ENCODE measurements at regions not wholly inside any gene's neighbourhood (a gene's known extent, or its start where the extent isn't known, plus 50 kb on each side); places are given as distances from the start of the nearest gene placed in this dataset.

DNA sequence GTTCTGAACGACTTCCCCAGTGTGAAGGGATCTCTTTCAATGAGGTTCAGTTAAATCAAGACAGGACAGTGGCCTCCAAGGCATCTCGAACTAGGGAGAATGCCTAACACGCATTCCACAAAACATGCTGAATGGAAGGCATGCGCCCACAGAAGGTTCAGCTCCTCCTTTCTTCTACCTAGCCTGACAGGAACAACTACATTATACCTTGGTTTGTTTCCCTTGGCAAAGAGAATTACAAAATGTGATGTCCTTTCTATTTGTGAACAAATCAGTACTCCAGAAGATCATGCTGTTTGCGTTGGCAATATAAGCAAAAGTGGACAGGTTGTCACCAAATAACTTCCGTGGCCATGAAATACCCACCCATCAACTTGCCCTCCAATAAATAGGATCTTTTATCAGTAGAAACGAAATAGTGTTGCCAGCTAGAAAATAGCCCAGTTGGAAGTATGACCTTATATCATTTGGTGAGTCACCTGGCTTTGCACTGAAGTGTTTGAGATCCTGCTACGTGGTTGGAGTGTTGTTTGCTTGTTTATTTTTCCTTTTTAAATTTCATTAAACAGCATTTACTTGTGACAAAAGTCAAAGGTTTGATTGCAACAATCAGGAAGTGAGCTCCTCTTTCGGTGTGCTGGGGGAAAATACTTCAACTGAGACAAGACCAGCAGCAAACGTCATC lies 117.0 kb upstream of the FAM204A start:
- Histone ChIP-seq H4K20me1 (ENCODE audit: low read length) (no peaks in the 10 kb centered on the region), H3K36me3 (ENCODE audit: low read depth, low read length) (no peaks in the 10 kb centered on the region; the same call in 1 of the 2 replicates), H2AFZ (ENCODE audit: low read length) (no peak overlapping the region), H3K27me3 (ENCODE audit: low read length) (peaks cover 78% of the 10 kb centered on the region), H3F3A (ENCODE audit: low read length, unreplicated experiment) (no peaks in the 10 kb centered on the region), H3K4me2 (ENCODE audit: low read length) (no peak overlapping the region), H3K9ac (ENCODE audit: low read length) (no peak overlapping the region), H3K79me2 (ENCODE audit: low read length) (no peaks in the 10 kb centered on the region), H3K9me3 (ENCODE audit: low read length) (no peaks in the 10 kb centered on the region), H3K4me1 (ENCODE audit: insufficient read depth, low read length) (no peaks in the 10 kb centered on the region), H3K9me2 (replicated peaks; ENCODE audit: low read length) (no peaks in the 10 kb centered on the region), H3K27ac (ENCODE audit: low read length) (no peak overlapping the region), H3K4me3 (ENCODE audit: low read length) (no peak overlapping the region)
- CTCF ChIA-PET, result interaction anchor here (0.6 kb wide), 1 partner anchor 1016 kb away, joined by 3 read pairs; no protein-coding TSS in a partner anchor
- POLR2A ChIA-PET (ENCODE audit: unreplicated experiment), result interaction anchor here (0.6 kb wide), 1 partner anchor 104 kb away, joined by 3 read pairs; no protein-coding TSS in a partner anchor
- no peak for ATAC-seq
- intact Hi-C loops (cut with micrococcal nuclease), result loop anchor here (1.0 kb wide), 1 partner anchor 963 kb away; no protein-coding TSS in a partner anchor
- BruUV-seq (replicated peaks), result no TSS peak
- no peak for DNase-seq
- no peak for TF ChIP-seq CTCF (conservative IDR thresholded peaks at IDR 0.05; ENCODE audit: low read depth, low read length)
- no peak for TF ChIP-seq EZH2 (IDR thresholded peaks at IDR 0.05; ENCODE audit: low read length, unreplicated experiment)
- TF ChIP-seq EZH2phosphoT487 (IDR thresholded peaks at IDR 0.05; ENCODE audit: borderline replicate concordance, low read length), result no peak

- Histone ChIP-seq H3K79me2 (ENCODE audit: low read length) (no peaks in the 10 kb centered on the region), H3K4me3 (ENCODE audit: low read length) (no peak overlapping the region), H3K27ac (ENCODE audit: low read length) (no peak overlapping the region), H2AFZ (ENCODE audit: low read length) (no peak overlapping the region), H3K4me2 (ENCODE audit: low read length) (no peak overlapping the region), H3K9me3 (ENCODE audit: low read length) (no peaks in the 10 kb centered on the region), H3K36me3 (ENCODE audit: low read depth, low read length) (no peaks in the 10 kb centered on the region; the same call in 1 of the 2 replicates), H3K9me2 (replicated peaks; ENCODE audit: low read length) (no peaks in the 10 kb centered on the region), H3K4me1 (ENCODE audit: insufficient read depth, low read length) (no peaks in the 10 kb centered on the region), H3F3A (ENCODE audit: low read length, unreplicated experiment) (no peaks in the 10 kb centered on the region), H3K27me3 (ENCODE audit: low read length) (peaks cover 71% of the 10 kb centered on the region), H3K9ac (ENCODE audit: low read length) (no peak overlapping the region), H4K20me1 (ENCODE audit: low read length) (no peaks in the 10 kb centered on the region)
- intact Hi-C loops (cut with micrococcal nuclease), result no loop called here
- ATAC-seq (no peak), DNase-seq (no peak)
- CTCF ChIA-PET, result no interaction called here
- no TSS peak for BruUV-seq (replicated peaks)
- POLR2A ChIA-PET (ENCODE audit: unreplicated experiment), result no interaction called here
- TF ChIP-seq CTCF (conservative IDR thresholded peaks at IDR 0.05; ENCODE audit: low read depth, low read length) (no peak), EZH2phosphoT487 (IDR thresholded peaks at IDR 0.05; ENCODE audit: borderline replicate concordance, low read length) (no peak), EZH2 (IDR thresholded peaks at IDR 0.05; ENCODE audit: low read length, unreplicated experiment) (no peak)
Observed at GRCh38 chr10:118457824-118458428, 115.8 kb upstream of the FAM204A start.

GRCh38 chr10:118455181-118455695 lies 113.1 kb upstream of the FAM204A start:
- no TSS peak for BruUV-seq (replicated peaks)
- CTCF ChIA-PET, result no interaction called here

More at GRCh38 chr10:118455181-118455695, 113.1 kb upstream of the FAM204A start:
- TF ChIP-seq CTCF (conservative IDR thresholded peaks at IDR 0.05; ENCODE audit: low read depth, low read length), result no peak
- TF ChIP-seq EZH2phosphoT487 (IDR thresholded peaks at IDR 0.05; ENCODE audit: borderline replicate concordance, low read length), result no peak
- no peak for TF ChIP-seq EZH2 (IDR thresholded peaks at IDR 0.05; ENCODE audit: low read length, unreplicated experiment)
- no peaks in the 10 kb centered on the region for H3K9me3 ChIP-seq (ENCODE audit: low read length)
- no peak overlapping the region for H3K4me2 ChIP-seq (ENCODE audit: low read length)
- H3K27me3 ChIP-seq (ENCODE audit: low read length), result peaks cover 72% of the 10 kb centered on the region
- DNase-seq (no peak), ATAC-seq (no peak)
- H3K4me3 ChIP-seq (ENCODE audit: low read length), result no peak overlapping the region
- no peak overlapping the region for H3K9ac ChIP-seq (ENCODE audit: low read length)
- intact Hi-C loops (cut with micrococcal nuclease), result no loop called here
- H3K4me1 ChIP-seq (ENCODE audit: insufficient read depth, low read length), result no peaks in the 10 kb centered on the region
- H3K36me3 ChIP-seq (ENCODE audit: low read depth, low read length), result no peaks in the 10 kb centered on the region; the same call in 1 of the 2 replicates
- no peaks in the 10 kb centered on the region for H3K79me2 ChIP-seq (ENCODE audit: low read length)
- no peak overlapping the region for H2AFZ ChIP-seq (ENCODE audit: low read length)
- no peaks in the 10 kb centered on the region for H3F3A ChIP-seq (ENCODE audit: low read length, unreplicated experiment)
- POLR2A ChIA-PET (ENCODE audit: unreplicated experiment), result no interaction called here
- H3K9me2 ChIP-seq (replicated peaks; ENCODE audit: low read length), result no peaks in the 10 kb centered on the region
- no peak overlapping the region for H3K27ac ChIP-seq (ENCODE audit: low read length)
- no peaks in the 10 kb centered on the region for H4K20me1 ChIP-seq (ENCODE audit: low read length)

Data from PC-3 (cell line).